ENCODE measurements at regions not wholly inside any gene's neighbourhood (a gene's known extent, or its start where the extent isn't known, plus 50 kb on each side); places are given as distances from the start of the nearest gene placed in this dataset.

GRCh38 chr6:1224514-1224913, 87.4 kb upstream of the FOXQ1 start:
- TF ChIP-seq, protein P1, sequence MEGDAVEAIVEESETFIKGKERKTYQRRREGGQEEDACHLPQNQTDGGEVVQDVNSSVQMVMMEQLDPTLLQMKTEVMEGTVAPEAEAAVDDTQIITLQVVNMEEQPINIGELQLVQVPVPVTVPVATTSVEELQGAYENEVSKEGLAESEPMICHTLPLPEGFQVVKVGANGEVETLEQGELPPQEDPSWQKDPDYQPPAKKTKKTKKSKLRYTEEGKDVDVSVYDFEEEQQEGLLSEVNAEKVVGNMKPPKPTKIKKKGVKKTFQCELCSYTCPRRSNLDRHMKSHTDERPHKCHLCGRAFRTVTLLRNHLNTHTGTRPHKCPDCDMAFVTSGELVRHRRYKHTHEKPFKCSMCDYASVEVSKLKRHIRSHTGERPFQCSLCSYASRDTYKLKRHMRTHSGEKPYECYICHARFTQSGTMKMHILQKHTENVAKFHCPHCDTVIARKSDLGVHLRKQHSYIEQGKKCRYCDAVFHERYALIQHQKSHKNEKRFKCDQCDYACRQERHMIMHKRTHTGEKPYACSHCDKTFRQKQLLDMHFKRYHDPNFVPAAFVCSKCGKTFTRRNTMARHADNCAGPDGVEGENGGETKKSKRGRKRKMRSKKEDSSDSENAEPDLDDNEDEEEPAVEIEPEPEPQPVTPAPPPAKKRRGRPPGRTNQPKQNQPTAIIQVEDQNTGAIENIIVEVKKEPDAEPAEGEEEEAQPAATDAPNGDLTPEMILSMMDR (IDR thresholded peaks at IDR 0.05): no peak
- TF ChIP-seq POLR2A (IDR thresholded peaks at IDR 0.05): no peak
